SK-N-SH (cell line): ENCODE measurements at regions not wholly inside any gene's neighbourhood (a gene's known extent, or its start where the extent isn't known, plus 50 kb on each side); places are given as distances from the start of the nearest gene placed in this dataset.

Experiments
- CTCF ChIA-PET: fragments of 300-600, 350-600 bp; formaldehyde crosslinking; extraction: SDS; loops from one replicate; lab custom pipeline; 2021; lab: Yijun Ruan, JAX
- POLR2A ChIA-PET: fragments of 350-600 bp; sonication (Branson Sonifier 250); formaldehyde crosslinking; extraction: SDS; loops from one replicate; lab custom pipeline; 2020; ENCODE audit warnings: antibody characterized with exemption, inconsistent platforms; lab: Yijun Ruan, JAX
- DNase-seq: peaks from one replicate; pipeline ENCODE4 v3.0.0; 2012
- H2AFZ ChIP-seq: fragments of 200-600 bp; sonication (generic); 2 replicates; pipeline ENCODE4 v1.8.1; 2016; ENCODE audit warnings: antibody characterized with exemption, mild to moderate bottlenecking, low read depth
- H3F3A ChIP-seq: fragments of 200-600 bp; sonication (generic); replicated peaks from 2 replicates; pipeline ENCODE3; 2016; ENCODE audit warnings: antibody characterized with exemption, mild to moderate bottlenecking; ENCODE audit not compliant: insufficient read depth
- H3K27ac ChIP-seq, 2 experiments: fragments of 200-500 bp in 1 of 2; fragments of 200-600 bp in 1 of 2; sonication (Bioruptor generic) in 1 of 2; sonication (generic), shearing (Covaris generic) in 1 of 2; 2 replicates each; pipeline versions ENCODE4 v1.5.1 to v1.6.1; 2014 to 2016; ENCODE audit warnings: low read depth in 2 of 2, inconsistent platforms in 1 of 2, low read length in 1 of 2, mild to moderate bottlenecking in 1 of 2, mixed read lengths in 1 of 2
- H3K27me3 ChIP-seq: fragments of 200-600 bp; sonication (generic), shearing (Covaris generic); 2 replicates; pipeline ENCODE4 v1.6.1; 2016; ENCODE audit warnings: mixed run types; ENCODE audit not compliant: insufficient read depth
- H3K36me3 ChIP-seq, 2 experiments: fragments of 200-500 bp in 1 of 2; fragments of 200-600 bp in 1 of 2; sonication (Bioruptor generic) in 1 of 2; sonication (generic) in 1 of 2; replicated peaks in 1 of 2; 2 replicates each; pipeline versions ENCODE3 to v1.5.1; 2014 to 2016; ENCODE audit warnings: low read length in 1 of 2, mild to moderate bottlenecking in 1 of 2; ENCODE audit not compliant: insufficient read depth in 2 of 2, control insufficient read depth in 1 of 2
- H3K4me1 ChIP-seq, 2 experiments: fragments of 200-500 bp in 1 of 2; fragments of 200-600 bp in 1 of 2; sonication (Bioruptor generic) in 1 of 2; sonication (generic), shearing (Covaris generic) in 1 of 2; 2 replicates each; pipeline versions ENCODE4 v1.5.1 to v1.6.1; 2014 to 2016; ENCODE audit warnings: low read depth in 1 of 2, low read length in 1 of 2, mixed run types in 1 of 2; ENCODE audit not compliant: insufficient read depth in 2 of 2, control insufficient read depth in 1 of 2
- H3K4me2 ChIP-seq: fragments of 200-600 bp; sonication (generic), shearing (Covaris generic); 2 replicates; pipeline ENCODE4 v1.6.1; 2017; ENCODE audit warnings: mixed run types
- H3K4me3 ChIP-seq, 2 experiments: fragments of 200-500 bp in 1 of 2; fragments of 200-600 bp in 1 of 2; sonication (Bioruptor generic) in 1 of 2; sonication (generic), shearing (Covaris generic) in 1 of 2; 2 replicates each; pipeline versions ENCODE4 v1.5.1 to v1.8.1; 2014 to 2016; ENCODE audit warnings: low read depth in 2 of 2, inconsistent platforms in 1 of 2, low read length in 1 of 2, mild to moderate bottlenecking in 1 of 2, mixed read lengths in 1 of 2, moderate library complexity in 1 of 2
- H3K79me2 ChIP-seq: fragments of 200-600 bp; sonication (generic); 2 replicates; pipeline ENCODE4 v1.8.1; 2017; ENCODE audit warnings: mild to moderate bottlenecking; ENCODE audit not compliant: insufficient read depth
- H3K9ac ChIP-seq: fragments of 200-600 bp; sonication (generic); 2 replicates; pipeline ENCODE4 v1.6.1; 2017; ENCODE audit warnings: mixed run types
- H3K9me2 ChIP-seq: fragments of 200-600 bp; sonication (generic); 2 replicates; pipeline ENCODE4 v1.6.1; 2017; ENCODE audit warnings: mixed run types
- H3K9me3 ChIP-seq: fragments of 200-600 bp; sonication (generic); 2 replicates; pipeline ENCODE4 v1.6.1; 2017; ENCODE audit warnings: mixed run types, mild to moderate bottlenecking, moderate library complexity
- H4K20me1 ChIP-seq: fragments of 200-600 bp; sonication (generic); 2 replicates; pipeline ENCODE4 v1.6.1; 2017; ENCODE audit warnings: mild to moderate bottlenecking, mixed run types; ENCODE audit not compliant: insufficient read depth
- CHD2 ChIP-seq: fragments of 150-350 bp; IDR thresholded peaks from 2 replicates; pipeline ENCODE4 v1.6.1; 2018; ENCODE audit warnings: low read length; ENCODE audit not compliant: partially characterized antibody
- FOSL2 ChIP-seq: IDR thresholded peaks from 2 replicates; pipeline ENCODE4 v1.4.0; 2012; ENCODE audit warnings: low read depth, mild to moderate bottlenecking, moderate library complexity, borderline replicate concordance
- GABPA ChIP-seq: IDR thresholded peaks from 2 replicates; pipeline ENCODE4 v1.4.0; 2012; ENCODE audit warnings: low read depth, mild to moderate bottlenecking
- GATA2 ChIP-seq: sonication (generic); formaldehyde crosslinking; IDR thresholded peaks from 2 replicates; pipeline ENCODE4 v1.5.0; 2020; ENCODE audit warnings: mild to moderate bottlenecking, missing genetic modification reagents
- IRF3 ChIP-seq: fragments of 150-350 bp; IDR thresholded peaks from 2 replicates; pipeline ENCODE4 v1.6.1; 2016; ENCODE audit warnings: mild to moderate bottlenecking, low read depth, low read length
- MEF2A ChIP-seq: IDR thresholded peaks from 2 replicates; pipeline ENCODE4 v1.4.0; 2012; ENCODE audit warnings: low read depth, borderline replicate concordance
- PBX3 ChIP-seq: IDR thresholded peaks from 2 replicates; pipeline ENCODE4; 2012
- RCOR1 ChIP-seq: fragments of 150-350 bp; IDR thresholded peaks from 2 replicates; pipeline ENCODE4 v1.6.1; 2017; ENCODE audit warnings: antibody characterized with exemption, low read length
- SIN3A ChIP-seq: IDR thresholded peaks from 2 replicates; pipeline ENCODE4 v1.6.1; 2012; ENCODE audit warnings: low read depth, mild to moderate bottlenecking, low read length, moderate library complexity, borderline replicate concordance
- SMC3 ChIP-seq: IDR thresholded peaks from 2 replicates; pipeline ENCODE4 v1.6.1; 2012; ENCODE audit warnings: low read depth, low read length, improper control_type of control experiment
- TAF1 ChIP-seq: IDR thresholded peaks from 2 replicates; pipeline ENCODE4 v1.6.1; 2012; ENCODE audit warnings: low read depth, mild to moderate bottlenecking, low read length, moderate library complexity, borderline replicate concordance
- ZBTB33 ChIP-seq: IDR thresholded peaks from 2 replicates; pipeline ENCODE4 v1.4.0; 2012; ENCODE audit warnings: low read depth, borderline replicate concordance
- WGBS: methylation state at CpG from one replicate; pipeline ENCODE4 v1.1.6; 2017; ENCODE audit warnings: low lambda C conversion rate; 5-methylcytosine and 5-hydroxymethylcytosine counted together

- CTCF ChIA-PET = interaction anchor here (0.8 to 1.5 kb wide), 4 partner anchors 90 to 298 kb away, joined by 3 to 4 read pairs (median 3); no protein-coding TSS in a partner anchor
- Histone ChIP-seq H3K9me2 (no peaks in the 10 kb centered on the region), H3K27me3 (no peaks in the 10 kb centered on the region), H3K9me3 (no peaks in the 10 kb centered on the region), H2AFZ (no peak overlapping the region), H3K27ac (no peak overlapping the region), H4K20me1 (no peaks in the 10 kb centered on the region), H3K36me3 (no peaks in the 10 kb centered on the region), H3K4me3 (no peak overlapping the region), H3K4me2 (no peak overlapping the region), H3K4me1 (peaks cover 0 to 7% of the 10 kb centered on the region in 2 experiments; a peak in 1 of 4 replicates), H3K9ac (no peak overlapping the region), H3K79me2 (no peaks in the 10 kb centered on the region), H3F3A (no peaks in the 10 kb centered on the region)
- POLR2A ChIA-PET = no interaction called here
- TF ChIP-seq SMC3 = no peak
- TF ChIP-seq FOSL2 = no peak
- TF ChIP-seq MEF2A = no peak
- no peak for TF ChIP-seq SIN3A
- TF ChIP-seq ZBTB33 = no peak
- no peak for TF ChIP-seq CHD2
- no peak for TF ChIP-seq TAF1
- TF ChIP-seq IRF3 = no peak
- TF ChIP-seq GABPA = no peak
- no peak for TF ChIP-seq RCOR1
- WGBS = 50% methylated on average over 2 of the region's 6 CpGs
- no peak for DNase-seq
Observed at GRCh38 chr6:33856031-33856590, 52.3 kb upstream of the MLN start.

GRCh38 chr6:33854572-33855030 is 50.8 kb upstream of the MLN start:
- no peak for DNase-seq
- CTCF ChIA-PET = interaction anchor here (0.5 to 0.7 kb wide), 2 partner anchors 11 to 290 kb away, joined by 3 to 4 read pairs; no protein-coding TSS in a partner anchor
- Histone ChIP-seq H3K9me3 (no peaks in the 10 kb centered on the region), H3K4me3 (no peak overlapping the region), H3F3A (no peaks in the 10 kb centered on the region), H3K79me2 (no peaks in the 10 kb centered on the region), H4K20me1 (no peaks in the 10 kb centered on the region), H3K4me2 (no peak overlapping the region), H3K36me3 (no peaks in the 10 kb centered on the region), H3K9me2 (no peaks in the 10 kb centered on the region), H3K9ac (no peak overlapping the region), H2AFZ (no peak overlapping the region), H3K27ac (no peak overlapping the region), H3K27me3 (no peaks in the 10 kb centered on the region), H3K4me1 (peaks cover 0 to 7% of the 10 kb centered on the region in 2 experiments; a peak in 1 of 4 replicates)
- WGBS = 64% methylated on average over 11 of the region's 14 CpGs
- POLR2A ChIA-PET = no interaction called here
- peak; percentile 39 for TF ChIP-seq PBX3
- TF ChIP-seq GATA2 (CRISPR knock-in tag) = no peak
